K562 (cell line): ENCODE measurements at regions not wholly inside any gene's neighbourhood (a gene's known extent, or its start where the extent isn't known, plus 50 kb on each side); places are given as distances from the start of the nearest gene placed in this dataset.

Source experiments
- ATAC-seq: fragments of 200-7000 bp; cut with Tn5 transposase; 3 replicates; pipeline ENCODE4 v1.9.1; 2020; ENCODE audit warnings: moderate library complexity
- BruUV-seq: library from RNA; stranded (reverse); fragments of 400-500 nt; replicated peaks from 2 replicates; lab custom pipeline; 2021; lab: Mats Ljungman, UMichigan
- CTCF ChIA-PET: fragments of 300-600 bp; formaldehyde crosslinking; extraction: SDS; loops from one replicate; lab custom pipeline; 2021; ENCODE audit warnings: low intra/inter-chr PET ratio; lab: Yijun Ruan, JAX
- POLR2A ChIA-PET: fragments of 300-600, 350-650 bp; sonication (Branson Sonifier 250); formaldehyde crosslinking; extraction: SDS; loops from one replicate; lab custom pipeline; 2021; ENCODE audit warnings: antibody characterized with exemption, inconsistent platforms; lab: Yijun Ruan, JAX
- DNase-seq, 4 experiments: peaks; one replicate each; pipeline versions ENCODE4 v3.0.0 to v3.0.0-alpha.2; 2011 to 2018; ENCODE audit warnings: low spot score in 3 of 4, mixed read lengths in 3 of 4; ENCODE audit errors: extremely low read depth in 1 of 4
- FAIRE-seq: peaks from 2 replicates; lab custom pipeline; 2011; peaks lifted over from hg19 to GRCh38; lab: Jason Lieb, UNC
- H2AFZ ChIP-seq: 2 replicates; pipeline ENCODE4 v1.6.0; 2011; ENCODE audit warnings: low read depth, low read length, control low read depth, inconsistent platforms
- H3K27ac ChIP-seq: fragments of 200-600 bp; 3 replicates; pipeline ENCODE4 v1.8.0; 2011; ENCODE audit warnings: low read depth, mild to moderate bottlenecking, control low read depth, inconsistent platforms, low read length, moderate library complexity, mixed read lengths; ENCODE audit errors: extremely low read depth
- H3K27me3 ChIP-seq, 2 experiments: fragments of 300-600 bp in 1 of 2; 2 replicates in 1 of 2; 3 replicates in 1 of 2; pipeline versions ENCODE4 v1.6.0 to v1.8.0; 2011; ENCODE audit warnings: inconsistent platforms in 2 of 2, low read length in 2 of 2, mild to moderate bottlenecking in 1 of 2, mixed read lengths in 1 of 2, moderate library complexity in 1 of 2; ENCODE audit not compliant: control insufficient read depth in 2 of 2, insufficient read depth in 2 of 2
- H3K36me3 ChIP-seq: fragments of 300-600 bp; 3 replicates; pipeline ENCODE4 v1.8.0; 2011; ENCODE audit warnings: mild to moderate bottlenecking, low read length, inconsistent platforms; ENCODE audit not compliant: control insufficient read depth, insufficient read depth
- H3K4me1 ChIP-seq, 2 experiments: fragments of 200-600 bp in 1 of 2; replicated peaks in 1 of 2; 2 replicates in 1 of 2; 3 replicates in 1 of 2; pipeline versions ENCODE4 v1.5.1 to v1.8.0; 2011; ENCODE audit warnings: inconsistent platforms in 2 of 2, low read length in 2 of 2, mild to moderate bottlenecking in 1 of 2, mixed read lengths in 1 of 2, moderate library complexity in 1 of 2; ENCODE audit not compliant: control insufficient read depth in 2 of 2, insufficient read depth in 2 of 2
- H3K4me2 ChIP-seq: 2 replicates; pipeline ENCODE4 v1.6.1; 2011; ENCODE audit warnings: low read length, control low read depth, inconsistent platforms, mixed read lengths; ENCODE audit not compliant: insufficient read depth
- H3K4me3 ChIP-seq: fragments of 200-600 bp; sonication (generic), shearing (Covaris generic); 2 replicates; pipeline ENCODE4 v1.5.1; 2016; ENCODE audit warnings: control low read depth, inconsistent platforms
- H3K79me2 ChIP-seq: fragments of 200-600 bp; 3 replicates; pipeline ENCODE4 v1.8.0; 2011; ENCODE audit warnings: low read length, inconsistent platforms; ENCODE audit not compliant: control insufficient read depth, insufficient read depth
- H3K9ac ChIP-seq, 2 experiments: 2 replicates each; pipeline versions ENCODE4 v1.6.0 to v1.6.1; 2011; ENCODE audit warnings: low read depth in 2 of 2, low read length in 2 of 2, control low read depth in 1 of 2, inconsistent platforms in 1 of 2, mild to moderate bottlenecking in 1 of 2, mixed read lengths in 1 of 2; ENCODE audit not compliant: insufficient read depth in 1 of 2
- H3K9me1 ChIP-seq: one replicate; pipeline ENCODE4 v1.6.0; 2011; ENCODE audit warnings: inconsistent platforms, mild to moderate bottlenecking, low read length, moderate library complexity; ENCODE audit not compliant: control insufficient read depth, insufficient read depth
- H3K9me3 ChIP-seq: replicated peaks from 2 replicates; pipeline ENCODE4 v1.5.1; 2011; ENCODE audit warnings: low read depth, low read length, inconsistent platforms; ENCODE audit not compliant: control insufficient read depth, insufficient read depth
- H4K20me1 ChIP-seq: replicated peaks from 2 replicates; pipeline ENCODE4 v1.6.1; 2011; ENCODE audit warnings: low read length, inconsistent platforms, mixed read lengths; ENCODE audit not compliant: control insufficient read depth, insufficient read depth
- ATF1 ChIP-seq, 2 experiments: fragments of 450-650 bp in 1 of 2; IDR thresholded peaks; 2 replicates each; pipeline ENCODE4 v1.6.1; 2016; ENCODE audit warnings: missing compliant biosample characterization in 1 of 2, missing genetic modification characterization in 1 of 2
- NCOA1 ChIP-seq: fragments of 450-650 bp; IDR thresholded peaks from 2 replicates; pipeline ENCODE4 v1.6.1; 2016; ENCODE audit warnings: low read depth
- RCOR1 ChIP-seq, 2 experiments: IDR thresholded peaks; 2 replicates each; pipeline ENCODE4 v1.6.1; 2012; ENCODE audit warnings: low read depth in 2 of 2, low read length in 2 of 2, borderline replicate concordance in 1 of 2, improper control_type of control experiment in 1 of 2
- RNF2 ChIP-seq: sonication (generic); IDR thresholded peaks from 2 replicates; pipeline ENCODE4 v1.6.1; 2016
- ZBTB5 ChIP-seq: fragments of 450-650 bp; IDR thresholded peaks from 2 replicates; pipeline ENCODE4 v1.6.1; 2017; ENCODE audit warnings: antibody characterized with exemption
- ZNF766 ChIP-seq: fragments of 200-800 bp; sonication (Bioruptor generic); conservative IDR thresholded peaks from 2 replicates; pipeline ENCODE4 v1.6.1; 2016; ENCODE audit warnings: missing genetic modification characterization, missing compliant biosample characterization
- ZNF785 ChIP-seq: fragments of 250-450 bp; sonication (Bioruptor Pico); IDR thresholded peaks from 2 replicates; pipeline ENCODE4 v1.4.0; 2020; ENCODE audit warnings: mild to moderate bottlenecking
- WGBS: fragments of 100-300 bp; shearing (Covaris generic); methylation state at CpG from one replicate; pipeline ENCODE4 v1.1.6; 2016; ENCODE audit warnings: low coverage, mixed read lengths; ENCODE audit not compliant: insufficient coverage; ENCODE audit errors: missing lambda C conversion rate; 5-methylcytosine and 5-hydroxymethylcytosine counted together
- in situ Hi-C: fragments of 300-500 bp; cut with MboI; formaldehyde crosslinking; loops from 4 replicates; pipeline ENCODE4 v1.15.0; 2018; ENCODE audit warnings: inconsistent platforms, mixed read lengths
- intact Hi-C: fragments of 100-400 bp; cut with micrococcal nuclease; formaldehyde crosslinking; loops from 2 replicates; pipeline ENCODE4 v1.14.2; 2022
- TF ChIP-seq, protein P1 (sequence below): fragments of 200-800 bp; sonication (Bioruptor generic); IDR thresholded peaks from 2 replicates; pipeline ENCODE4 v1.6.1; 2016; ENCODE audit warnings: missing genetic modification characterization, missing compliant biosample characterization
- TF ChIP-seq, protein P2 (sequence below): fragments of 250-450 bp; sonication (Bioruptor Pico); IDR thresholded peaks from 2 replicates; pipeline ENCODE4 v1.8.0; 2021; ENCODE audit warnings: moderate library complexity, mild to moderate bottlenecking, inconsistent platforms
- TF ChIP-seq, protein P3 (sequence below): IDR thresholded peaks from 3 replicates; pipeline ENCODE4 v1.6.1; 2011; ENCODE audit warnings: borderline replicate concordance, mild to moderate bottlenecking, moderate library complexity; ENCODE audit not compliant: insufficient read length; ENCODE audit errors: extremely low read depth

DNA sequence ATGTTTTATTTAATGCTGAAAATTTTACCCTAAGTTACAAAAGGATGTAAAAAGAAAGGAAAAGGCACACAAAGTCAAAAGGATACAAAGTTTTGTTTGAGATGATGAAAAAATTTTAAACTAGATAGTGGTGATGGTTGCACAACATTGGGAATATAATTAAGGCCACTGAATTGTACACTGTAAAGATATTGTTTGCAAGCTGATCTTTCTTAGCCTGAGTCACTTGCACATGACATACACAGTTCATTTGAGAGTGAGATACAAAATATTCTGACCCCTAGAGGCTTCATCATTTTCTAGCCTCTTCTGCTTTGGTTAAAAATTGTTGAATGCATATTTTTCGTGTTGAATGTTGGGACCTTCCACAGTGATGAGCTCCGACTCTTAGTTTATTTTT, 462.6 kb downstream of the HDGFL1 start (continued):
- TF ChIP-seq, protein P1, sequence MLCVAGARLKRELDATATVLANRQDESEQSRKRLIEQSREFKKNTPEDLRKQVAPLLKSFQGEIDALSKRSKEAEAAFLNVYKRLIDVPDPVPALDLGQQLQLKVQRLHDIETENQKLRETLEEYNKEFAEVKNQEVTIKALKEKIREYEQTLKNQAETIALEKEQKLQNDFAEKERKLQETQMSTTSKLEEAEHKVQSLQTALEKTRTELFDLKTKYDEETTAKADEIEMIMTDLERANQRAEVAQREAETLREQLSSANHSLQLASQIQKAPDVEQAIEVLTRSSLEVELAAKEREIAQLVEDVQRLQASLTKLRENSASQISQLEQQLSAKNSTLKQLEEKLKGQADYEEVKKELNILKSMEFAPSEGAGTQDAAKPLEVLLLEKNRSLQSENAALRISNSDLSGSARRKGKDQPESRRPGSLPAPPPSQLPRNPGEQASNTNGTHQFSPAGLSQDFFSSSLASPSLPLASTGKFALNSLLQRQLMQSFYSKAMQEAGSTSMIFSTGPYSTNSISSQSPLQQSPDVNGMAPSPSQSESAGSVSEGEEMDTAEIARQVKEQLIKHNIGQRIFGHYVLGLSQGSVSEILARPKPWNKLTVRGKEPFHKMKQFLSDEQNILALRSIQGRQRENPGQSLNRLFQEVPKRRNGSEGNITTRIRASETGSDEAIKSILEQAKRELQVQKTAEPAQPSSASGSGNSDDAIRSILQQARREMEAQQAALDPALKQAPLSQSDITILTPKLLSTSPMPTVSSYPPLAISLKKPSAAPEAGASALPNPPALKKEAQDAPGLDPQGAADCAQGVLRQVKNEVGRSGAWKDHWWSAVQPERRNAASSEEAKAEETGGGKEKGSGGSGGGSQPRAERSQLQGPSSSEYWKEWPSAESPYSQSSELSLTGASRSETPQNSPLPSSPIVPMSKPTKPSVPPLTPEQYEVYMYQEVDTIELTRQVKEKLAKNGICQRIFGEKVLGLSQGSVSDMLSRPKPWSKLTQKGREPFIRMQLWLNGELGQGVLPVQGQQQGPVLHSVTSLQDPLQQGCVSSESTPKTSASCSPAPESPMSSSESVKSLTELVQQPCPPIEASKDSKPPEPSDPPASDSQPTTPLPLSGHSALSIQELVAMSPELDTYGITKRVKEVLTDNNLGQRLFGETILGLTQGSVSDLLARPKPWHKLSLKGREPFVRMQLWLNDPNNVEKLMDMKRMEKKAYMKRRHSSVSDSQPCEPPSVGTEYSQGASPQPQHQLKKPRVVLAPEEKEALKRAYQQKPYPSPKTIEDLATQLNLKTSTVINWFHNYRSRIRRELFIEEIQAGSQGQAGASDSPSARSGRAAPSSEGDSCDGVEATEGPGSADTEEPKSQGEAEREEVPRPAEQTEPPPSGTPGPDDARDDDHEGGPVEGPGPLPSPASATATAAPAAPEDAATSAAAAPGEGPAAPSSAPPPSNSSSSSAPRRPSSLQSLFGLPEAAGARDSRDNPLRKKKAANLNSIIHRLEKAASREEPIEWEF = no peak
- TF ChIP-seq, protein P2, sequence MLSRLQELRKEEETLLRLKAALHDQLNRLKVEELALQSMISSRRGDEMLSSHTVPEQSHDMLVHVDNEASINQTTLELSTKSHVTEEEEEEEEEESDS (CRISPR knock-in tag) = no peak
- no peak for TF ChIP-seq NCOA1
- TF ChIP-seq RNF2 = no peak
- TF ChIP-seq RCOR1 (IDR thresholded peaks at IDR 0.05; ENCODE audit: borderline replicate concordance in 1 of 2, low read depth in 2 of 2, low read length in 2 of 2) = no peak
- TF ChIP-seq ZNF785 (CRISPR knock-in tag) = no peak

GRCh38 chr6:23034926-23035325, 465.6 kb downstream of the HDGFL1 start:
- 0% methylated on average over 2 of the region's 2 CpGs for WGBS
- no peak overlapping the region for H3K9ac ChIP-seq
- FAIRE-seq = no peak
- no peak for TF ChIP-seq ZNF766 (CRISPR knock-in tag)
- TF ChIP-seq ATF1 (CRISPR knock-in tag; IDR thresholded peaks at IDR 0.05) = no peak
- TF ChIP-seq ATF1 (tag; IDR thresholded peaks at IDR 0.05) = no peak
- TF ChIP-seq, protein P3, sequence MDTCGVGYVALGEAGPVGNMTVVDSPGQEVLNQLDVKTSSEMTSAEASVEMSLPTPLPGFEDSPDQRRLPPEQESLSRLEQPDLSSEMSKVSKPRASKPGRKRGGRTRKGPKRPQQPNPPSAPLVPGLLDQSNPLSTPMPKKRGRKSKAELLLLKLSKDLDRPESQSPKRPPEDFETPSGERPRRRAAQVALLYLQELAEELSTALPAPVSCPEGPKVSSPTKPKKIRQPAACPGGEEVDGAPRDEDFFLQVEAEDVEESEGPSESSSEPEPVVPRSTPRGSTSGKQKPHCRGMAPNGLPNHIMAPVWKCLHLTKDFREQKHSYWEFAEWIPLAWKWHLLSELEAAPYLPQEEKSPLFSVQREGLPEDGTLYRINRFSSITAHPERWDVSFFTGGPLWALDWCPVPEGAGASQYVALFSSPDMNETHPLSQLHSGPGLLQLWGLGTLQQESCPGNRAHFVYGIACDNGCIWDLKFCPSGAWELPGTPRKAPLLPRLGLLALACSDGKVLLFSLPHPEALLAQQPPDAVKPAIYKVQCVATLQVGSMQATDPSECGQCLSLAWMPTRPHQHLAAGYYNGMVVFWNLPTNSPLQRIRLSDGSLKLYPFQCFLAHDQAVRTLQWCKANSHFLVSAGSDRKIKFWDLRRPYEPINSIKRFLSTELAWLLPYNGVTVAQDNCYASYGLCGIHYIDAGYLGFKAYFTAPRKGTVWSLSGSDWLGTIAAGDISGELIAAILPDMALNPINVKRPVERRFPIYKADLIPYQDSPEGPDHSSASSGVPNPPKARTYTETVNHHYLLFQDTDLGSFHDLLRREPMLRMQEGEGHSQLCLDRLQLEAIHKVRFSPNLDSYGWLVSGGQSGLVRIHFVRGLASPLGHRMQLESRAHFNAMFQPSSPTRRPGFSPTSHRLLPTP = no peak
- no peak for TF ChIP-seq ZBTB5

More at GRCh38 chr6:23034926-23035325, 465.6 kb downstream of the HDGFL1 start:
- in situ Hi-C loops = no loop called here
- no peak overlapping the region for H3K4me3 ChIP-seq
- no peaks in the 10 kb centered on the region for H3K36me3 ChIP-seq
- ChIA-PET CTCF (no interaction called here), POLR2A (no interaction called here)
- no peaks in the 10 kb centered on the region for H3K4me1 ChIP-seq
- H4K20me1 ChIP-seq = no peaks in the 10 kb centered on the region
- H2AFZ ChIP-seq = no peak overlapping the region
- no peak overlapping the region for H3K4me2 ChIP-seq
- ATAC-seq (no peak), DNase-seq (no peak)
- H3K27me3 ChIP-seq = no peaks in the 10 kb centered on the region
- H3K27ac ChIP-seq = no peak overlapping the region
- H3K79me2 ChIP-seq = no peaks in the 10 kb centered on the region
- BruUV-seq = no TSS peak
- 0 out of 2 replicates have a peak, but pooled peaks cover 1% of the 10 kb centered on the region for H3K9me3 ChIP-seq
- intact Hi-C loops = no loop called here
- H3K9me1 ChIP-seq = no peaks in the 10 kb centered on the region
